B cell (primary cell): ENCODE measurements at regions not wholly inside any gene's neighbourhood (a gene's known extent, or its start where the extent isn't known, plus 50 kb on each side); places are given as distances from the start of the nearest gene placed in this dataset.

Source experiments
- ATAC-seq: fragments of 200-7000 bp; cut with Tn5 transposase; one replicate; pipeline ENCODE4 v1.10.0; 2021; ENCODE audit warnings: low read depth, mild to moderate bottlenecking, moderate number of reproducible peaks, moderate library complexity
- CTCF ChIA-PET: fragments of 350-600 bp; sonication (Branson Sonifier 250); formaldehyde crosslinking; loops from one replicate; lab custom pipeline; 2021; ENCODE audit warnings: antibody characterized with exemption, inconsistent platforms; lab: Charles Lee
- POLR2A ChIA-PET: fragments of 350-600 bp; sonication (Branson Sonifier 250); formaldehyde crosslinking; loops from one replicate; lab custom pipeline; 2021; ENCODE audit warnings: antibody characterized with exemption; lab: Charles Lee
- DNase-seq: peaks from one replicate; pipeline ENCODE4 v3.0.0; 2013
- H2AFZ ChIP-seq: 2 replicates; pipeline ENCODE4 v1.6.1; 2012; ENCODE audit warnings: mild to moderate bottlenecking, low read depth, low read length; ENCODE audit not compliant: insufficient read depth, poor library complexity, severe bottlenecking
- H3K27ac ChIP-seq, 2 donors: 1 replicate in 1 of 2; 2 replicates in 1 of 2; pipeline ENCODE4 v1.5.1; 2012 to 2013; ENCODE audit warnings: low read length in 2 of 2, mild to moderate bottlenecking in 2 of 2, moderate library complexity in 1 of 2
- H3K27me3 ChIP-seq, 4 experiments: fragments of 200-600 bp in 1 of 4; sonication (generic) in 1 of 4; replicated peaks in 1 of 4; 1 replicate in 2 of 4; 2 replicates in 2 of 4; pipeline versions ENCODE4 v1.6.1 to v1.7.0; 2013 to 2016; ENCODE audit warnings: low read length in 3 of 4, mild to moderate bottlenecking in 2 of 4, mixed read lengths in 1 of 4, moderate library complexity in 1 of 4; ENCODE audit not compliant: insufficient read depth in 4 of 4, control insufficient read depth in 3 of 4; ENCODE audit errors: control extremely low read depth in 1 of 4
- H3K36me3 ChIP-seq, 2 experiments: replicated peaks in 1 of 2; 1 replicate in 1 of 2; 2 replicates in 1 of 2; pipeline versions ENCODE4 v1.6.1 to v1.7.1; 2013; ENCODE audit warnings: low read length in 1 of 2; ENCODE audit not compliant: insufficient read depth in 2 of 2, control insufficient read depth in 1 of 2; ENCODE audit errors: control extremely low read depth in 1 of 2, extremely low read depth in 1 of 2
- H3K4me1 ChIP-seq, 2 donors: fragments of 200-600 bp in 1 of 2; sonication (generic) in 1 of 2; 1 replicate in 1 of 2; 2 replicates in 1 of 2; pipeline versions ENCODE4 v1.5.1 to v1.6.1; 2013 to 2017; ENCODE audit warnings: low read length in 2 of 2; ENCODE audit not compliant: control insufficient read depth in 2 of 2, insufficient read depth in 2 of 2
- H3K4me2 ChIP-seq: replicated peaks from 2 replicates; pipeline ENCODE3; 2012; ENCODE audit warnings: mild to moderate bottlenecking, low read depth, low read length; ENCODE audit not compliant: poor library complexity, severe bottlenecking
- H3K4me3 ChIP-seq, 5 experiments: fragments of 200-600 bp in 1 of 5; sonication (generic) in 1 of 5; 1 replicate in 3 of 5; 2 replicates in 2 of 5; pipeline versions ENCODE4 v1.5.1 to v1.7.0; 2011 to 2016; ENCODE audit warnings: low read length in 4 of 5, mild to moderate bottlenecking in 4 of 5, low read depth in 2 of 5, control low read depth in 1 of 5, moderate library complexity in 1 of 5; ENCODE audit not compliant: insufficient read depth in 1 of 5; ENCODE audit errors: control extremely low read depth in 1 of 5, extremely low read depth in 1 of 5
- H3K79me2 ChIP-seq: fragments of 200-600 bp; sonication (generic); one replicate; pipeline ENCODE4 v1.6.0; 2016; ENCODE audit warnings: low read length; ENCODE audit not compliant: control insufficient read depth, insufficient read depth
- H3K9ac ChIP-seq: fragments of 200-600 bp; sonication (generic); 2 replicates; pipeline ENCODE4 v1.6.1; 2017; ENCODE audit warnings: mild to moderate bottlenecking, low read length, moderate library complexity
- H3K9me3 ChIP-seq, 3 donors: one replicate each; pipeline versions ENCODE4 v1.6.1 to v1.7.1; 2013; ENCODE audit warnings: low read length in 2 of 3; ENCODE audit not compliant: control insufficient read depth in 2 of 3, insufficient read depth in 1 of 3; ENCODE audit errors: control extremely low read depth in 1 of 3
- H4K20me1 ChIP-seq: 2 replicates; pipeline ENCODE4 v1.6.0; 2012; ENCODE audit warnings: mild to moderate bottlenecking, low read length; ENCODE audit not compliant: insufficient read depth, control insufficient read depth, poor library complexity, severe bottlenecking
- H3K27ac Mint-ChIP-seq: one replicate; pipeline ENCODE4 v1.8.0; 2021; ENCODE audit warnings: mixed read lengths
- H3K27me3 Mint-ChIP-seq: one replicate; pipeline ENCODE4 v1.8.0; 2021; ENCODE audit warnings: mixed read lengths
- H3K4me1 Mint-ChIP-seq: one replicate; pipeline ENCODE4 v1.8.0; 2021; ENCODE audit warnings: mixed read lengths
- H3K4me3 Mint-ChIP-seq: one replicate; pipeline ENCODE4 v1.8.0; 2021; ENCODE audit warnings: mixed read lengths
- H3K9me3 Mint-ChIP-seq: one replicate; pipeline ENCODE4 v1.8.0; 2022; ENCODE audit warnings: mixed read lengths; ENCODE audit not compliant: insufficient read depth
- EZH2 ChIP-seq: IDR thresholded peaks from 2 replicates; pipeline ENCODE4 v1.6.1; 2012; ENCODE audit warnings: borderline replicate concordance, low read depth, mild to moderate bottlenecking, moderate library complexity, low read length; ENCODE audit not compliant: insufficient read depth, poor library complexity, severe bottlenecking
- WGBS: methylation state at CpG from one replicate; pipeline ENCODE4 v1.1.5; 2013; ENCODE audit warnings: missing lambda C conversion rate; ENCODE audit not compliant: insufficient coverage; 5-methylcytosine and 5-hydroxymethylcytosine counted together
- intact Hi-C: fragments of 100-400 bp; cut with micrococcal nuclease; formaldehyde crosslinking; loops from one replicate; pipeline ENCODE4 v1.10.0; 2022
- TF ChIP-seq, protein P1 (sequence below): fragments of 200-600 bp; IDR thresholded peaks from one replicate; pipeline ENCODE4 v1.8.0; 2022; ENCODE audit warnings: antibody characterized with exemption, mild to moderate bottlenecking

DNA sequence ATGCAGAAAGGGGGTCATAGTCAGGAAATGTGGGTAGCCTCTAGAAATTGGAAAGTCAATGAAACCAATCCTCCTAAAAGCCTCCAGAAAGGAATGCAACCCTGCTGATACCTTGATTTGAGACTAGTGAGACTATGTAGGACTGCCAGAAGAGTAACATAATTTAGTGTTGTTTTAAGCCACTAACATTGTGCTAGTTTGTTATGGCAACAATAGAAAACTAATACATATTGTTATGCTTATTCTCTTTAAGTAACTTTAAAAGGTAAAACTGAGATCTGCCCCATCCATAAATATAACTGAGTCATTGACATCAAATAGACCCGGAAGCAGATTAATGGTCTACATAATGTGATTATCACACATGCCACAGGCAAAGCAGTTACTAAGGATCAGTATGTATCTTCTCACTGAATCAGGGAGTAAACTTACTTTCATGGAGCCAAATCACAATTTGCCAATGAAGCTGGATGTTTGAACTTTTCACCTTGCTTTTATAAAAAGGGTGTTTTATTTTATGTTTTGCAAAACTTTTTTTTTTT, 146.4 kb upstream of the TMEM106B start:
- WGBS = no CpG with 5 or more reads among the region's 1 CpG
- no peak overlapping the region for H3K27ac Mint-ChIP-seq
- Histone ChIP-seq H3K4me1 (no peaks in the 10 kb centered on the region), H4K20me1 (no peaks in the 10 kb centered on the region), H3K79me2 (no peaks in the 10 kb centered on the region), H3K9ac (no peak overlapping the region), H3K4me3 (no peak overlapping the region), H3K9me3 (no peaks in the 10 kb centered on the region), H3K27ac (no peak overlapping the region), H3K4me2 (no peak overlapping the region), H3K36me3 (no peaks in the 10 kb centered on the region), H3K27me3 (no peaks in the 10 kb centered on the region), H2AFZ (no peak overlapping the region)
- no peaks in the 10 kb centered on the region for H3K27me3 Mint-ChIP-seq
- intact Hi-C loops = no loop called here
- H3K4me3 Mint-ChIP-seq = no peak overlapping the region
- no peaks in the 10 kb centered on the region for H3K9me3 Mint-ChIP-seq
- TF ChIP-seq EZH2 = no peak
- TF ChIP-seq, protein P1, sequence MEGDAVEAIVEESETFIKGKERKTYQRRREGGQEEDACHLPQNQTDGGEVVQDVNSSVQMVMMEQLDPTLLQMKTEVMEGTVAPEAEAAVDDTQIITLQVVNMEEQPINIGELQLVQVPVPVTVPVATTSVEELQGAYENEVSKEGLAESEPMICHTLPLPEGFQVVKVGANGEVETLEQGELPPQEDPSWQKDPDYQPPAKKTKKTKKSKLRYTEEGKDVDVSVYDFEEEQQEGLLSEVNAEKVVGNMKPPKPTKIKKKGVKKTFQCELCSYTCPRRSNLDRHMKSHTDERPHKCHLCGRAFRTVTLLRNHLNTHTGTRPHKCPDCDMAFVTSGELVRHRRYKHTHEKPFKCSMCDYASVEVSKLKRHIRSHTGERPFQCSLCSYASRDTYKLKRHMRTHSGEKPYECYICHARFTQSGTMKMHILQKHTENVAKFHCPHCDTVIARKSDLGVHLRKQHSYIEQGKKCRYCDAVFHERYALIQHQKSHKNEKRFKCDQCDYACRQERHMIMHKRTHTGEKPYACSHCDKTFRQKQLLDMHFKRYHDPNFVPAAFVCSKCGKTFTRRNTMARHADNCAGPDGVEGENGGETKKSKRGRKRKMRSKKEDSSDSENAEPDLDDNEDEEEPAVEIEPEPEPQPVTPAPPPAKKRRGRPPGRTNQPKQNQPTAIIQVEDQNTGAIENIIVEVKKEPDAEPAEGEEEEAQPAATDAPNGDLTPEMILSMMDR = no peak
- CTCF ChIA-PET = interaction anchor here (0.7 to 8.4 kb wide), 2 partner anchors 256 to 259 kb away, joined by 3 to 57 read pairs; no protein-coding TSS in a partner anchor
- no peak for ATAC-seq
- POLR2A ChIA-PET = no interaction called here
- no peak for DNase-seq
- no peaks in the 10 kb centered on the region for H3K4me1 Mint-ChIP-seq

GRCh38 chr7:12066004-12066403, 145.1 kb upstream of the TMEM106B start:
- CTCF ChIA-PET = interaction anchor here (0.6 to 8.4 kb wide), 3 partner anchors 257 to 1215 kb away, joined by 3 to 57 read pairs (median 4); no protein-coding TSS in a partner anchor
- H2AFZ ChIP-seq = no peak overlapping the region

More at GRCh38 chr7:12066004-12066403, 145.1 kb upstream of the TMEM106B start:
- H3K9ac ChIP-seq = no peak overlapping the region
- Mint-ChIP-seq H3K27ac (no peak overlapping the region), H3K9me3 (no peaks in the 10 kb centered on the region), H3K4me1 (no peaks in the 10 kb centered on the region), H3K27me3 (no peaks in the 10 kb centered on the region), H3K4me3 (no peak overlapping the region)
- DNase-seq (no peak), ATAC-seq (no peak)
- POLR2A ChIA-PET = no interaction called here
- TF ChIP-seq EZH2 = no peak
- TF ChIP-seq, protein P1 = no peak
- H3K27ac ChIP-seq = no peak overlapping the region
- no peaks in the 10 kb centered on the region for H3K27me3 ChIP-seq
- H3K36me3 ChIP-seq = no peaks in the 10 kb centered on the region
- intact Hi-C loops = no loop called here
- H3K4me1 ChIP-seq = no peaks in the 10 kb centered on the region
- H4K20me1 ChIP-seq = no peaks in the 10 kb centered on the region
- H3K4me2 ChIP-seq = no peak overlapping the region
- H3K9me3 ChIP-seq = no peaks in the 10 kb centered on the region
- H3K4me3 ChIP-seq = no peak overlapping the region
- 90% methylated on average over 1 of the region's 4 CpGs for WGBS
- no peaks in the 10 kb centered on the region for H3K79me2 ChIP-seq
